ENCODE measurements at regions not wholly inside any gene's neighbourhood (a gene's known extent, or its start where the extent isn't known, plus 50 kb on each side); places are given as distances from the start of the nearest gene placed in this dataset.

- Histone ChIP-seq H3K4me3 (no peak overlapping the region), H3K27ac (no peak overlapping the region), H3K27me3 (peaks cover 7% of the 10 kb centered on the region), H3K4me1 (replicated peaks in 1 of 2) (no peaks in the 10 kb centered on the region), H3K9me3 (replicated peaks in 1 of 3) (no peaks in the 10 kb centered on the region), H3K36me3 (replicated peaks in 1 of 2) (no peaks in the 10 kb centered on the region)
- TF ChIP-seq POLR2A (IDR thresholded peaks at IDR 0.05) (no peak), CTCF (IDR thresholded peaks at IDR 0.05) (no peak)
- no peak for DNase-seq
- 81 to 88% (median 83%) methylated on average over 3 of the region's 3 CpGs for WGBS, 4 donors
- intact Hi-C loops (cut with DNase I): loop anchor here in 1 of 2 donors (5.0 kb wide), 1 partner anchor 177 kb away; no protein-coding TSS in a partner anchor
Observed at GRCh38 chr10:52484206-52485065, 170.4 kb downstream of the DKK1 start.

- intact Hi-C loops (cut with DNase I): loop anchor here in 1 of 2 donors (5.0 kb wide), 1 partner anchor 178 kb away; no protein-coding TSS in a partner anchor
- no peak overlapping the region for H3K4me3 ChIP-seq
- no peak for DNase-seq
- H3K27me3 ChIP-seq: peaks cover 7% of the 10 kb centered on the region
- TF ChIP-seq POLR2A (IDR thresholded peaks at IDR 0.05): no peak
- H3K27ac ChIP-seq: no peak overlapping the region
- no peaks in the 10 kb centered on the region for H3K9me3 ChIP-seq (replicated peaks in 1 of 3)
- 59 to 77% (median 67%) methylated on average over 1 of the region's 1 CpG for WGBS, 4 donors
- no peaks in the 10 kb centered on the region for H3K4me1 ChIP-seq (replicated peaks in 1 of 2)
- H3K36me3 ChIP-seq (replicated peaks in 1 of 2): no peaks in the 10 kb centered on the region
Observed at GRCh38 chr10:52485462-52485861, 171.4 kb downstream of the DKK1 start.

GRCh38 chr10:52486840-52487611 is 172.9 kb downstream of the DKK1 start:
- H3K27me3 ChIP-seq: peaks cover 7% of the 10 kb centered on the region
- no peaks in the 10 kb centered on the region for H3K4me1 ChIP-seq (replicated peaks in 1 of 2)
- H3K4me3 ChIP-seq: no peak overlapping the region
- no peaks in the 10 kb centered on the region for H3K9me3 ChIP-seq (replicated peaks in 1 of 3)
- TF ChIP-seq POLR2A (IDR thresholded peaks at IDR 0.05): no peak
- no peak for TF ChIP-seq CTCF (IDR thresholded peaks at IDR 0.05)
- DNase-seq: no peak
- no peaks in the 10 kb centered on the region for H3K36me3 ChIP-seq (replicated peaks in 1 of 2)
- WGBS, 4 donors: 91 to 100% (median 100%) methylated on average over 1 of the region's 1 CpG
- intact Hi-C loops (cut with DNase I): loop anchor here in 1 of 2 donors (5.0 kb wide), 1 partner anchor 180 kb away; no protein-coding TSS in a partner anchor
- no peak overlapping the region for H3K27ac ChIP-seq

- Histone ChIP-seq H3K4me3 (no peak overlapping the region), H3K9me3 (replicated peaks in 1 of 3) (no peaks in the 10 kb centered on the region), H3K27me3 (no peaks in the 10 kb centered on the region), H3K27ac (no peak overlapping the region), H3K36me3 (replicated peaks in 1 of 2) (no peaks in the 10 kb centered on the region), H3K4me1 (replicated peaks in 1 of 2) (no peaks in the 10 kb centered on the region)
- TF ChIP-seq POLR2A (IDR thresholded peaks at IDR 0.05) (no peak), CTCF (IDR thresholded peaks at IDR 0.05) (peak; percentile 50 to 70 (median 61))
- intact Hi-C loops (cut with DNase I): loop anchor here in 1 of 2 donors (5.0 kb wide), 1 partner anchor 182 kb away; no protein-coding TSS in a partner anchor
- DNase-seq: no peak
- 48 to 54% (median 51%) methylated on average over 3 of the region's 3 CpGs for WGBS, 4 donors
Observed at GRCh38 chr10:52488606-52489485, 174.8 kb downstream of the DKK1 start.

Data from adrenal gland (tissue), 9 donors.